ENCODE measurements at regions not wholly inside any gene's neighbourhood (a gene's known extent, or its start where the extent isn't known, plus 50 kb on each side); places are given as distances from the start of the nearest gene placed in this dataset.

DNA sequence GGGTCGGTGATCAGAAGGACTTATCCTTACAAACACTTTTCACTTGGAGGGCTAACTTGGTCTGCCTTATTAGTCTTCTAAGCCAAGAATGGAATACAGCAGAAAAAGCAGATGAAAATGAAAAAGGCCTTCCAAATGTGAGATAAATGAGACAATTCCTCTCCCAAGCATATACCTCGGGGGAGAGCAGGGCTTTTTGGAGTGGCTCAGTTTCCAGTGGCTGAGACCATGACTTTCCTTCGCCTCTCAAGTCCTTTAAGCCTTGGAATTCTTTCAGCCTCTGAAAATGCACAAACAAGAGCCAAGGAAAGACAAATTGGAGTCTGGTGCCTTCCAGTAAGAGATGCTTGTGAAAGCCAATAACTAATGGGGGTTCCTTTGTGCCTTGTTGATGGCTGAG, 130.9 kb downstream of the DTWD1 start:
- DNase-seq: no peak

DNA sequence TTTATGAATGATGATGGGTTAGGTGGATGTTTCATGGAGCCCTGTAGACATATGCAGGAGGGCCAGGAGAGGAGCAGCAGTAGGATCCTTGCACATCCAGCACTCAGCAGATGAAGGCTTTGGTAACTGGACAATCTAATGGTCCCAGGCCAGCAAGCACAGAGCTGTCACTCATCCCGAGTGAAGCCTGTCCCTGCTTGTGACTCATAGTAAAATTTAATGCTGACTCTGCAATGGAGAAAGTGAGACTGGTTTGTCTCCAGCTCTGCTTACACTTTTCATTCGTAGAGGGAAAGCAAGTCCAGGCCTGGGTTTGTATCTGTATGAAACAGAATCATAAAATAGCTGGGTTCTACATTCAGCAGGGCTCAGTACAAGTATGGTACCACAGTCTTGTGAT, 131.7 kb downstream of the DTWD1 start:
- DNase-seq: no peak

DNA sequence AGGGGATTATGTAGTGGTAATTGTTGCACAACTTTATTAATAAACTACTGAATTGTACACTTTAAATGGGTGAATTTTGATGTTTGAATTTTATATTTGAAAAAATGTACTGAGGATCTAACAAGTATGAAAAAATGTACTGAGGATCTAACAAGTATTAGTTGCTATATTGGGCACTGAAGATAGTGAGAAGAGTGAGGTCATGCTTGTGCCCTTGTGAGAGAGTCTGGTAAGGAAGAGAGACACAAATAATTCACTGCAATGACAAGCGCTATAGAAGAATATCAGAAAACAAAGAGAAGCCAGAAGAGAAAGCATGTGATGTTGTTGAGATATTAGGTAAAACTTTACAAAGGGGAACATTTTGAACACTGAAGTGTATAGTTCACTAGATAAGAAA, 137.6 kb downstream of the DTWD1 start:
- DNase-seq: no peak

DNA sequence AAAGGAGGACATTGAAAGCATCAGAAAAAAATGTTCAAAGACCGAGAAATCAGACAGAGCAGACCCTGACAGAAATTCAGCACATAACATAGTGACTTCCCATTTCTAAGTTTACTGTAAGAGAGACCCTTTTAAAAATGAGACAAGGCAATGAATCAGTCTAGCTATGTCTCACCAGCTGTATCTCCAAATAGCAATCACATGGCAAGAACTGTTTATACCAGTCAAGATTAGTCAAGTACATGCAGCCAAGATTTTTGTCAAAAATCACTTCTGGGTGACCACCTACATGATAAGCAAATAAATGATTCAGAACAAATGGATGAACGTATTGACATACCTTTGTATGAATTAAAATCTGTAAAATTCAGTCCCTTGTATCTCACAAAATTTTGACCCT, 138.0 kb downstream of the DTWD1 start:
- no peak for DNase-seq

DNA sequence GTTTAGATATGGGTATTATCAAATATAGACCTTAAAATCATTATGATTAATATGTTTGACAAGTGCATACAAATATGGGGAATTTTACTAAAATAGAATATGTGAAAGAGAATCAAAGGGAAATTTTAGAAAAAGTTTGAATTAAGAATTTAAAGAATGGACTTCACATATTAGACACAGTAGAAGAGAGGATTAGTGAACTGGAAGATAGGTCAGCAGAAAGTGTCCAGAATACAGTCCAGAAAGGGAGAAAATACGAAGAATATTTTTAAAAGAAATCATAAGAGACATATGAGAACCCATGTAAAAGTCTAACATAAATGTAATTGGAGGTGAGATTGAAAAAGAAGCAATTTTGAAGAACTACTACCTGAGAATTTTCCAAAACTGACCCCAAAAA, 139.9 kb downstream of the DTWD1 start:
- DNase-seq: no peak

DNA sequence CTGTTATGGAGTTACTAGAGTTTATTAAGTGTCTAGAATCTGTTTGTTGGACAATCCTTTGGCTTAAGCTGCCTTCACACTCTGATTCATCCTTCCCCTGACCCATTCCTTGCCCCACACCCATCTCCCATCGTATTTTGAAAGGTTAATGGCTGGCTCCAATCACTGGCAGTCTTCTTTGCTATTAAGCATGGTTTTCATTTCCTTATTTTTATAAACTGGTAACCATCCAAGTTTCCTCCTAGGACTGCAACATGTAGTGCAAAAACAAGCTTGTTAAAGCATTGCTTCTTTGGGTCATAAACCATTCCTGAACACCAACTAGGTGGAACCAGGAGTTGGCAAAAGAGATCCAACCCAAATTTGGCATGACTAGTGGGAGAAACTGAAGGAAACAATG, 148.4 kb downstream of the DTWD1 start:
- DNase-seq: no peak

DNA sequence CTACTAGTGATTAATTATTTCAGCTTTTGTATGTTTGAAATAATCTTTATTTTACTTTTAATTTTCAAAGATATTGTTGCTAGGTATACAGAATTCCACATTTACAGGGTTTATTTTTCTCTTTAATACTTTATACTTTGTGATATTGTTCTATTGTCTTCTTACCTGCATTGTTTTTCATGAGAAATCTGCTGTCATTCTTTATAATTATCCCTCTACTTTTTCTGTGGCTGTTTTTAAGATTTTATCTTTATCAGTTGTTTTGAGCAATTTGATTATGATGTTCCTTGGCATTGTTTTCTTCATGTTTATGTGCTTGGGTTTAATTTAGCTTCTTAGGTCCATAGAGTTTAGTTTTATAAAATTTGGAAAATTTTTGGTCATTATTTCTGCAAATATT, 168.6 kb downstream of the DTWD1 start:
- DNase-seq: no peak

DNA sequence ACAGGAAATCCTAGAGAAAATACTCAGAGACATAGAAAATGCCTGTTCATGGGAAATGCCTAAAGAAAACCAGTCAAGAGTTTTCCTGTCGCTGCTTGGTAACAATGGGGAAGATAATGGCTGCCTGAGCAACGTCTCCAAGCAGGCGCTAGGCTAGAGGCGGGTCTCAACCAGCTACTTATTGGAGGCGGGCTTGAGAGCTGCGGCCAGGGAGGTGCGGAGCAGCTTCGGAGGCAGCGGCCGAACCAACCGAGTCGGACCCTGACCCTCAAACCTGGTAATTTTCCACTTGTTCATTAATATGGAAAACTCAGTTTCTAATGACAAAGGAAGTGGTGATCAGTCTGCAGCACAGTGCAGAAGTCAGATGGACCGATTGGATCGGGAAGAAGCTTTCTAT, 173.1 kb downstream of the DTWD1 start:
- DNase-seq: no peak

DNA sequence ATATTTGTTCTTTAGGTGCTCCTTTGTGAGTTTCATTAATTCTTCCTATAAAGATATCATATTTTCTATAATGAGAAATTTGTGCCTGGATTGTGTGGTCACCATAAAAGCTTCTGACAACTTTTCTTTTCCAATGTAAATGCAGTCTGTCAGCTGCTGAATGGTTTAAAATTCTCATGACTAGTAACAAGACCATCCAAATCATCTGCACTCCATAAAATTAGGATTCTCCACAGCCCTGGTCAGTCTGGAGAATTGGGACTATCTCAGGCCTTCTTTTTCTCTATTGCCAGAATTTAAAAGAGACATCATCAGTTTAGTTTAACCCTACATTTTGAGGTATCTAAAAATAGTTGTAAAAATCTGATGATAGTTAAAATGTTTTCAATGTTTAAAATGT, 180.9 kb downstream of the DTWD1 start:
- DNase-seq: no peak

All from NCI-H526 treated with DMSO at 0.1 percent for 48 hours (cell line).